Keratinocyte (primary cell): ENCODE measurements at regions not wholly inside any gene's neighbourhood (a gene's known extent, or its start where the extent isn't known, plus 50 kb on each side); places are given as distances from the start of the nearest gene placed in this dataset.

Experiments used
- DNase-seq: peaks from one replicate; pipeline ENCODE4 v3.0.0-alpha.2; 2011; ENCODE audit warnings: low read depth, missing footprints, low spot score
- FAIRE-seq: peaks from 2 replicates; lab custom pipeline; 2011; peaks lifted over from hg19 to GRCh38; lab: Jason Lieb, UNC
- H2AFZ ChIP-seq: 2 replicates; pipeline ENCODE4 v1.6.0; 2012; ENCODE audit warnings: low read length, control low read depth, inconsistent platforms; ENCODE audit not compliant: control insufficient read depth
- H3K27ac ChIP-seq: 2 replicates; pipeline ENCODE4 v1.5.1; 2011; ENCODE audit warnings: low read length; ENCODE audit not compliant: control insufficient read depth, insufficient read depth
- H3K27me3 ChIP-seq: 3 replicates; pipeline ENCODE4 v1.6.0; 2011; ENCODE audit warnings: low read length; ENCODE audit not compliant: control insufficient read depth, insufficient read depth; ENCODE audit errors: extremely low read depth
- H3K36me3 ChIP-seq, 2 experiments: 2 replicates in 1 of 2; 3 replicates in 1 of 2; pipeline ENCODE4 v1.5.1; 2011; ENCODE audit warnings: low read length in 2 of 2, mild to moderate bottlenecking in 1 of 2; ENCODE audit not compliant: control insufficient read depth in 2 of 2, insufficient read depth in 2 of 2; ENCODE audit errors: extremely low read depth in 1 of 2
- H3K4me1 ChIP-seq: 3 replicates; pipeline ENCODE4 v1.5.1; 2011; ENCODE audit warnings: low read length; ENCODE audit not compliant: control insufficient read depth, insufficient read depth; ENCODE audit errors: extremely low read depth
- H3K4me2 ChIP-seq: 3 replicates; pipeline ENCODE4 v1.6.0; 2011; ENCODE audit warnings: low read depth, low read length; ENCODE audit not compliant: control insufficient read depth, insufficient read depth; ENCODE audit errors: extremely low read depth
- H3K4me3 ChIP-seq, 3 experiments: fragments of 200-600 bp in 1 of 3; sonication (generic) in 1 of 3; 2 replicates in 2 of 3; 3 replicates in 1 of 3; pipeline ENCODE4 v1.5.1; 2011 to 2016; ENCODE audit warnings: low read length in 3 of 3, mild to moderate bottlenecking in 3 of 3, control low read depth in 2 of 3, inconsistent platforms in 1 of 3, low read depth in 1 of 3, mixed read lengths in 1 of 3, mixed run types in 1 of 3, moderate library complexity in 1 of 3; ENCODE audit not compliant: control insufficient read depth in 2 of 3, insufficient read depth in 2 of 3; ENCODE audit errors: extremely low read depth in 1 of 3
- H3K79me2 ChIP-seq: 2 replicates; pipeline ENCODE4 v1.6.0; 2012; ENCODE audit warnings: low read length; ENCODE audit not compliant: control insufficient read depth, insufficient read depth
- H3K9ac ChIP-seq: 3 replicates; pipeline ENCODE4 v1.6.0; 2011; ENCODE audit warnings: low read length; ENCODE audit not compliant: control insufficient read depth, insufficient read depth; ENCODE audit errors: extremely low read depth
- H3K9me1 ChIP-seq: 3 replicates; pipeline ENCODE4 v1.6.0; 2011; ENCODE audit warnings: low read length; ENCODE audit not compliant: control insufficient read depth, insufficient read depth; ENCODE audit errors: extremely low read depth
- H3K9me3 ChIP-seq: 2 replicates; pipeline ENCODE4 v1.5.1; 2012; ENCODE audit warnings: low read depth, low read length; ENCODE audit not compliant: control insufficient read depth
- H4K20me1 ChIP-seq: 3 replicates; pipeline ENCODE4 v1.6.0; 2011; ENCODE audit warnings: low read length; ENCODE audit not compliant: control insufficient read depth, insufficient read depth; ENCODE audit errors: extremely low read depth
- EZH2 ChIP-seq: IDR thresholded peaks from one replicate; pipeline ENCODE4 v1.6.1; 2012; ENCODE audit warnings: inconsistent platforms, mild to moderate bottlenecking, low read length, moderate library complexity
- dilution Hi-C: fragments of 300-500 bp; cut with MboI; formaldehyde crosslinking; loops from one replicate; pipeline ENCODE4 v1.7.0; 2020; ENCODE audit warnings: low sequenced_read_pairs; ENCODE audit not compliant: extremely low pct_ligation_motif_present
- TF ChIP-seq, protein P1 (sequence below), 3 experiments: IDR thresholded peaks in 1 of 3; conservative IDR thresholded peaks in 1 of 3; optimal IDR thresholded peaks in 1 of 3; 2 replicates in 2 of 3; 3 replicates in 1 of 3; pipeline versions ENCODE3 to v1.5.1; 2011; ENCODE audit warnings: low read length in 3 of 3, mild to moderate bottlenecking in 3 of 3, moderate library complexity in 2 of 3, control low read depth in 1 of 3, inconsistent platforms in 1 of 3; ENCODE audit not compliant: insufficient read depth in 2 of 3; ENCODE audit errors: extremely low read depth in 1 of 3

DNA sequence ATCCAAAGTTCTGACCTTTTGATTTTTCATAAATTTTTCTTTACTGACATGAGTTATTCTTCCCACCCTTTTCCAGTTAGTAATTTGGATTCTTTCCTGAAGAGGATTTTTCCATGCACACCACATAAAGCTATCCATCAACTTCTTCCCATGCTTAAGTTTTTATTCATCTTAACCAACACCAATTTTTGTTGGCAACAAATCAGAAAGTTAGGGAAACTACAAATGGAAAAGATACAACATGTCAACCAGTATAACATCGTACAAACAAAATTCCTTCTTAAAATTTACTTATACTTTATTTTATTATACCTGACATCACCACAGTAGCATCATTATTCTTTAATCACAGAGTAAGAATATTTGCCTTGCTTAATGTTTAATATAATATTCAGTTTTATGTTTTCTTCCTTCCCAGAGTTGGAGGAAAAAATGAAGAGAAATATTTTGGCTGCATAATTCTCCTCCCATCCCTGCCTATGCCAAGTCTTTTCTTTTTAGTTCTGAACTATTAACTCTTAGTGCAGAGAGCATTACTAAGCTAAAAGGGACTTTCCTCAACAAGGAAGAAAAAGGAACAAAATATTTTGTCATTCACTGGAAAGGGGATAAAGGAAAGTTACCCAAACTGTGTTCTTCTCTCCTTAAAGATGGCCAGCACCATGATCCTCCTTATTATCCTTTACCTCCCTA is 67.5 kb upstream of the MEOX2 start:
- dilution Hi-C loops: no loop called here
- TF ChIP-seq, protein P1, sequence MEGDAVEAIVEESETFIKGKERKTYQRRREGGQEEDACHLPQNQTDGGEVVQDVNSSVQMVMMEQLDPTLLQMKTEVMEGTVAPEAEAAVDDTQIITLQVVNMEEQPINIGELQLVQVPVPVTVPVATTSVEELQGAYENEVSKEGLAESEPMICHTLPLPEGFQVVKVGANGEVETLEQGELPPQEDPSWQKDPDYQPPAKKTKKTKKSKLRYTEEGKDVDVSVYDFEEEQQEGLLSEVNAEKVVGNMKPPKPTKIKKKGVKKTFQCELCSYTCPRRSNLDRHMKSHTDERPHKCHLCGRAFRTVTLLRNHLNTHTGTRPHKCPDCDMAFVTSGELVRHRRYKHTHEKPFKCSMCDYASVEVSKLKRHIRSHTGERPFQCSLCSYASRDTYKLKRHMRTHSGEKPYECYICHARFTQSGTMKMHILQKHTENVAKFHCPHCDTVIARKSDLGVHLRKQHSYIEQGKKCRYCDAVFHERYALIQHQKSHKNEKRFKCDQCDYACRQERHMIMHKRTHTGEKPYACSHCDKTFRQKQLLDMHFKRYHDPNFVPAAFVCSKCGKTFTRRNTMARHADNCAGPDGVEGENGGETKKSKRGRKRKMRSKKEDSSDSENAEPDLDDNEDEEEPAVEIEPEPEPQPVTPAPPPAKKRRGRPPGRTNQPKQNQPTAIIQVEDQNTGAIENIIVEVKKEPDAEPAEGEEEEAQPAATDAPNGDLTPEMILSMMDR (optimal IDR thresholded peaks at IDR 0.05 in 1 of 3, IDR thresholded peaks at IDR 0.05 in 1 of 3, conservative IDR thresholded peaks at IDR 0.05 in 1 of 3; ENCODE audit: extremely low read depth in 1 of 3, insufficient read depth in 2 of 3, low read length in 3 of 3): no peak
- no peak for TF ChIP-seq EZH2
- no peak overlapping the region for H3K9ac ChIP-seq
- no peaks in the 10 kb centered on the region for H3K4me1 ChIP-seq
- no peaks in the 10 kb centered on the region for H3K9me3 ChIP-seq
- no peaks in the 10 kb centered on the region for H4K20me1 ChIP-seq
- DNase-seq (no peak), FAIRE-seq (no peak)
- H3K4me3 ChIP-seq: no peak overlapping the region
- H3K79me2 ChIP-seq: no peaks in the 10 kb centered on the region
- H2AFZ ChIP-seq: no peak overlapping the region
- no peak overlapping the region for H3K4me2 ChIP-seq
- H3K36me3 ChIP-seq: no peaks in the 10 kb centered on the region
- no peaks in the 10 kb centered on the region for H3K27me3 ChIP-seq
- H3K9me1 ChIP-seq: no peaks in the 10 kb centered on the region
- H3K27ac ChIP-seq: no peak overlapping the region

DNA sequence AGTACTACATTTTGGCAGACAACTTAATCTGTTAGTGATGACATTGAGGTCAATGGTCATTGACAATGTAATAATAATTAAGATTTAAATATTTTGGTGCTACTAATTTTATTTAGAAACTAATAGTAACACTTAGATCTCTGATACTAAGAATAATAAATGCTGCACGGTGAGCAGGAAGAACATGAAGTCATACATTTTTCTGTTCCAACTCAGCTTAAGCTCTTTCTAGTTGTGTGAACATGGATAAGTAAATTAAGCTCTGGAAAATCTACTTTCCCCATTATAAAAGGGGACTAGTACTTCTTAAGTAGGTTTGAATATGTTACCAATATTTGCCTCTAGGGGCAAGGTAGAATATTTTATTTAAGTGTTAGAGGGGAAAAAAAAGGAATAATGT is 65.9 kb upstream of the MEOX2 start:
- DNase-seq: no peak
- FAIRE-seq: no peak
- TF ChIP-seq EZH2: no peak
- TF ChIP-seq, protein P1 (optimal IDR thresholded peaks at IDR 0.05 in 1 of 3, IDR thresholded peaks at IDR 0.05 in 1 of 3, conservative IDR thresholded peaks at IDR 0.05 in 1 of 3; ENCODE audit: extremely low read depth in 1 of 3, insufficient read depth in 2 of 3, low read length in 3 of 3): no peak
- Histone ChIP-seq H3K9me3 (no peaks in the 10 kb centered on the region), H3K9me1 (no peaks in the 10 kb centered on the region), H3K4me3 (no peak overlapping the region), H3K4me2 (no peak overlapping the region), H3K79me2 (no peaks in the 10 kb centered on the region), H3K27me3 (no peaks in the 10 kb centered on the region), H2AFZ (no peak overlapping the region), H3K27ac (no peak overlapping the region), H4K20me1 (no peaks in the 10 kb centered on the region), H3K36me3 (no peaks in the 10 kb centered on the region), H3K9ac (no peak overlapping the region), H3K4me1 (no peaks in the 10 kb centered on the region)
- dilution Hi-C loops: no loop called here
